H1 (cell line): ENCODE measurements at regions not wholly inside any gene's neighbourhood (a gene's known extent, or its start where the extent isn't known, plus 50 kb on each side); places are given as distances from the start of the nearest gene placed in this dataset.

Experiments
- CTCF ChIA-PET: fragments of 300-600 bp; sonication (Branson Sonifier 250); formaldehyde crosslinking; loops from one replicate; lab custom pipeline; 2021; ENCODE audit not compliant: partially characterized antibody; lab: Charles Lee
- POLR2A ChIA-PET: fragments of 300-600 bp; sonication (Branson Sonifier 250); formaldehyde crosslinking; loops from one replicate; lab custom pipeline; 2021; ENCODE audit warnings: inconsistent platforms; ENCODE audit not compliant: partially characterized antibody; lab: Charles Lee
- DNase-seq, 2 experiments: peaks; one replicate each; pipeline versions ENCODE4 v3.0.0 to v3.0.0-alpha.2; 2010 to 2022; ENCODE audit warnings: low spot score in 2 of 2, low read depth in 1 of 2, mixed read lengths in 1 of 2
- FAIRE-seq: peaks from 2 replicates; lab custom pipeline; 2011; peaks lifted over from hg19 to GRCh38; lab: Jason Lieb, UNC
- H2AFZ ChIP-seq: 2 replicates; pipeline ENCODE4 v1.8.1; 2012; ENCODE audit warnings: low read length, inconsistent platforms
- H2AK5ac ChIP-seq: 2 replicates; pipeline ENCODE4 v1.6.1; 2013; ENCODE audit warnings: low read depth, low read length
- H2BK120ac ChIP-seq: replicated peaks from 2 replicates; pipeline ENCODE3; 2013; ENCODE audit warnings: low read depth, low read length, inconsistent platforms
- H2BK12ac ChIP-seq: 2 replicates; pipeline ENCODE4 v1.6.1; 2013; ENCODE audit warnings: low read depth, low read length
- H2BK15ac ChIP-seq: 2 replicates; pipeline ENCODE4 v1.6.1; 2013; ENCODE audit warnings: low read length
- H2BK20ac ChIP-seq: 2 replicates; pipeline ENCODE4 v1.6.1; 2013; ENCODE audit warnings: low read length
- H2BK5ac ChIP-seq: 2 replicates; pipeline ENCODE4 v1.6.1; 2013; ENCODE audit warnings: low read depth, low read length
- H3K14ac ChIP-seq: 2 replicates; pipeline ENCODE4 v1.6.1; 2013; ENCODE audit warnings: inconsistent platforms; ENCODE audit not compliant: insufficient read length
- H3K18ac ChIP-seq: 2 replicates; pipeline ENCODE4 v1.6.1; 2013; ENCODE audit warnings: low read length; ENCODE audit errors: extremely low read depth
- H3K23ac ChIP-seq: 2 replicates; pipeline ENCODE4 v1.6.1; 2013; ENCODE audit warnings: inconsistent platforms; ENCODE audit not compliant: insufficient read length
- H3K23me2 ChIP-seq: 2 replicates; pipeline ENCODE4 v1.6.1; 2013; ENCODE audit warnings: low read depth, low read length
- H3K27ac ChIP-seq: 2 replicates; pipeline ENCODE4 v1.6.1; 2011; ENCODE audit warnings: low read depth, low read length, inconsistent platforms
- H3K27me3 ChIP-seq, 4 experiments: replicated peaks in 1 of 4; 1 replicate in 1 of 4; 2 replicates in 3 of 4; pipeline versions ENCODE4 v1.6.1 to v1.8.1; 2011 to 2013; ENCODE audit warnings: low read length in 3 of 4, mild to moderate bottlenecking in 3 of 4, inconsistent platforms in 2 of 4, mixed read lengths in 2 of 4, moderate library complexity in 1 of 4; ENCODE audit not compliant: control insufficient read depth in 3 of 4, insufficient read depth in 3 of 4; ENCODE audit errors: extremely low read depth in 1 of 4
- H3K36me3 ChIP-seq, 4 experiments: 2 replicates each; pipeline versions ENCODE4 v1.6.1 to v1.8.1; 2011 to 2013; ENCODE audit warnings: mild to moderate bottlenecking in 4 of 4, low read length in 3 of 4, moderate library complexity in 2 of 4, control low read depth in 1 of 4, inconsistent platforms in 1 of 4; ENCODE audit not compliant: insufficient read depth in 4 of 4, control insufficient read depth in 2 of 4
- H3K4ac ChIP-seq: replicated peaks from 2 replicates; pipeline ENCODE3; 2013; ENCODE audit warnings: low read length, low read depth, mixed read lengths, inconsistent platforms; ENCODE audit not compliant: insufficient read length
- H3K4me1 ChIP-seq, 4 experiments: replicated peaks in 1 of 4; 1 replicate in 1 of 4; 2 replicates in 3 of 4; pipeline versions ENCODE4 v1.6.1 to v1.8.1; 2011 to 2013; ENCODE audit warnings: low read length in 3 of 4, inconsistent platforms in 2 of 4, mixed read lengths in 1 of 4; ENCODE audit not compliant: insufficient read depth in 4 of 4, control insufficient read depth in 3 of 4
- H3K4me2 ChIP-seq, 2 experiments: 2 replicates each; pipeline versions ENCODE4 v1.6.1 to v1.8.1; 2011 to 2013; ENCODE audit warnings: low read depth in 2 of 2, low read length in 2 of 2, control low read depth in 1 of 2, inconsistent platforms in 1 of 2, mild to moderate bottlenecking in 1 of 2; ENCODE audit not compliant: insufficient read depth in 1 of 2
- H3K4me3 ChIP-seq, 4 experiments: fragments of 200-600, 300-600 bp in 1 of 4; sonication (generic), shearing (Covaris generic), sonication (Bioruptor Twin) in 1 of 4; 2 replicates each; pipeline versions ENCODE4 v1.5.1 to v1.8.1; 2011 to 2016; ENCODE audit warnings: low read length in 4 of 4, low read depth in 3 of 4, control low read depth in 2 of 4, inconsistent platforms in 2 of 4, mild to moderate bottlenecking in 2 of 4, mixed read lengths in 1 of 4, moderate library complexity in 1 of 4; ENCODE audit not compliant: insufficient read depth in 2 of 4; ENCODE audit errors: extremely low read depth in 1 of 4
- H3K56ac ChIP-seq: replicated peaks from 2 replicates; pipeline ENCODE3; 2013; ENCODE audit warnings: low read depth, mild to moderate bottlenecking, mixed read lengths, low read length, inconsistent platforms; ENCODE audit not compliant: insufficient read length
- H3K79me1 ChIP-seq: 2 replicates; pipeline ENCODE4 v1.6.1; 2013; ENCODE audit warnings: low read depth, low read length, control low read depth
- H3K79me2 ChIP-seq, 2 experiments: 2 replicates each; pipeline versions ENCODE4 v1.6.1 to v1.8.1; 2012 to 2013; ENCODE audit warnings: low read length in 2 of 2, mild to moderate bottlenecking in 2 of 2, inconsistent platforms in 1 of 2; ENCODE audit not compliant: insufficient read depth in 2 of 2, control insufficient read depth in 1 of 2
- H3K9ac ChIP-seq, 4 experiments: replicated peaks in 1 of 4; 1 replicate in 1 of 4; 2 replicates in 3 of 4; pipeline versions ENCODE4 v1.6.1 to v1.8.1; 2011 to 2013; ENCODE audit warnings: low read depth in 3 of 4, low read length in 3 of 4, control low read depth in 2 of 4, mild to moderate bottlenecking in 2 of 4, moderate library complexity in 2 of 4, inconsistent platforms in 1 of 4; ENCODE audit errors: extremely low read depth in 1 of 4
- H3K9me3 ChIP-seq, 2 experiments: 2 replicates each; pipeline versions ENCODE4 v1.6.1 to v1.8.1; 2012 to 2013; ENCODE audit warnings: mild to moderate bottlenecking in 2 of 2, moderate library complexity in 2 of 2, control low read depth in 1 of 2, inconsistent platforms in 1 of 2, low read depth in 1 of 2, low read length in 1 of 2, mixed read lengths in 1 of 2; ENCODE audit not compliant: insufficient read depth in 2 of 2
- H4K20me1 ChIP-seq, 2 experiments: replicated peaks in 1 of 2; 2 replicates each; pipeline versions ENCODE3 to v1.8.1; 2011 to 2013; ENCODE audit warnings: inconsistent platforms in 2 of 2, low read length in 2 of 2, mild to moderate bottlenecking in 1 of 2; ENCODE audit not compliant: insufficient read depth in 2 of 2, control insufficient read depth in 1 of 2
- H4K5ac ChIP-seq: 2 replicates; pipeline ENCODE4 v1.6.1; 2013; ENCODE audit warnings: low read length, low read depth, mixed read lengths, inconsistent platforms; ENCODE audit not compliant: insufficient read length
- H4K8ac ChIP-seq: 2 replicates; pipeline ENCODE4 v1.8.0; 2013; ENCODE audit warnings: mild to moderate bottlenecking, moderate library complexity, low read length, inconsistent platforms; ENCODE audit not compliant: insufficient read depth; ENCODE audit errors: extremely low read depth
- H4K91ac ChIP-seq: replicated peaks from 2 replicates; pipeline ENCODE3; 2013; ENCODE audit warnings: low read length, mixed read lengths, inconsistent platforms; ENCODE audit not compliant: insufficient read length
- KDM1A ChIP-seq: fragments of 200-600, 300-600 bp; sonication (generic); IDR thresholded peaks from 2 replicates; pipeline ENCODE4 v1.7.1; 2016; ENCODE audit warnings: mild to moderate bottlenecking, low read length, borderline replicate concordance
- RAD21 ChIP-seq, 2 experiments: IDR thresholded peaks in 1 of 2; conservative IDR thresholded peaks in 1 of 2; 2 replicates each; pipeline ENCODE4 v1.6.1; 2011; ENCODE audit warnings: low read depth in 2 of 2, low read length in 2 of 2, improper control_type of control experiment in 1 of 2, inconsistent platforms in 1 of 2, mild to moderate bottlenecking in 1 of 2, moderate library complexity in 1 of 2
- RBBP5 ChIP-seq: IDR thresholded peaks from 2 replicates; pipeline ENCODE4 v1.7.1; 2012; ENCODE audit warnings: low read depth, mild to moderate bottlenecking, inconsistent platforms, low read length, moderate library complexity, borderline replicate concordance
- SAP30 ChIP-seq: fragments of 300-600 bp; sonication (generic); IDR thresholded peaks from 2 replicates; pipeline ENCODE4 v1.7.1; 2012; ENCODE audit warnings: low read length, moderate library complexity, mild to moderate bottlenecking, inconsistent platforms; ENCODE audit not compliant: insufficient read depth, insufficient replicate concordance
- TAF7 ChIP-seq: optimal IDR thresholded peaks from 2 replicates; pipeline ENCODE3; 2011; ENCODE audit warnings: low read depth, mild to moderate bottlenecking, inconsistent platforms, low read length, moderate library complexity, borderline replicate concordance
- TCF12 ChIP-seq: IDR thresholded peaks from 2 replicates; pipeline ENCODE4 v1.6.1; 2011; ENCODE audit warnings: low read depth, mild to moderate bottlenecking, low read length
- ZNF274 ChIP-seq: IDR thresholded peaks from 2 replicates; pipeline ENCODE4 v1.7.0; 2012; ENCODE audit warnings: low read length, borderline replicate concordance; ENCODE audit errors: extremely low read depth
- WGBS, 2 experiments: shearing (Covaris generic) in 1 of 2; methylation state at CpG; one replicate each; pipeline versions ENCODE4 v1.1.6 to v1.1.7; 2013 to 2015; ENCODE audit warnings: low lambda C conversion rate in 2 of 2, mixed read lengths in 2 of 2, inconsistent platforms in 1 of 2, low coverage in 1 of 2, missing lambda C conversion rate in 1 of 2; ENCODE audit not compliant: insufficient replicate concordance in 2 of 2, insufficient coverage in 1 of 2, insufficient read length in 1 of 2; ENCODE audit errors: extremely low coverage in 1 of 2, missing lambda C conversion rate in 1 of 2; 5-methylcytosine and 5-hydroxymethylcytosine counted together

GRCh38 chr10:78287618-78288017 is 254.0 kb downstream of the RPS24 start:
- peaks cover 0 to 4% (median 0%) of the 10 kb centered on the region in 4 experiments; a peak in 2 of 7 replicates for H3K27me3 ChIP-seq
- 100% methylated on average over 1 of the region's 1 CpG; no CpG with 5 or more reads in 1 of the 2 experiments for WGBS, 2 experiments

More at GRCh38 chr10:78287618-78288017, 254.0 kb downstream of the RPS24 start:
- Histone ChIP-seq H2BK15ac (no peak overlapping the region), H4K5ac (no peak overlapping the region), H2BK5ac (no peak overlapping the region), H2AFZ (no peak overlapping the region), H3K23ac (no peak overlapping the region), H2BK20ac (no peak overlapping the region), H4K20me1 (peaks cover 0 to 1% of the 10 kb centered on the region in 2 experiments), H3K36me3 (no peaks in the 10 kb centered on the region), H3K79me1 (no peaks in the 10 kb centered on the region), H3K4me3 (no peak overlapping the region), H3K79me2 (no peaks in the 10 kb centered on the region), H3K56ac (no peak overlapping the region), H3K18ac (no peak overlapping the region), H3K4ac (no peak overlapping the region), H2BK120ac (no peak overlapping the region), H2AK5ac (no peak overlapping the region), H3K27ac (no peak overlapping the region), H2BK12ac (no peak overlapping the region), H3K9me3 (no peaks in the 10 kb centered on the region), H3K23me2 (no peaks in the 10 kb centered on the region; the same call in 1 of the 2 replicates), H3K4me1 (peaks cover 0 to 14% (median 7%) of the 10 kb centered on the region in 4 experiments; a peak in 6 of 7 replicates), H4K8ac (no peak overlapping the region), H3K4me2 (no peak overlapping the region), H3K14ac (no peak overlapping the region), H3K9ac (no peak overlapping the region), H4K91ac (no peak overlapping the region)
- no peak for TF ChIP-seq RBBP5
- no peak for TF ChIP-seq RAD21 (IDR thresholded peaks at IDR 0.05 in 1 of 2, conservative IDR thresholded peaks at IDR 0.05 in 1 of 2; ENCODE audit: low read depth in 2 of 2, low read length in 2 of 2)
- TF ChIP-seq KDM1A = no peak
- TF ChIP-seq TCF12 = no peak
- no peak for TF ChIP-seq ZNF274
- TF ChIP-seq SAP30 = no peak
- TF ChIP-seq TAF7 = no peak
- POLR2A ChIA-PET = no interaction called here
- DNase-seq (no peak), FAIRE-seq (no peak)
- CTCF ChIA-PET = no interaction called here
